ENCODE measurements at regions not wholly inside any gene's neighbourhood (a gene's known extent, or its start where the extent isn't known, plus 50 kb on each side); places are given as distances from the start of the nearest gene placed in this dataset.
A peak's percentile ranks its signal among the peaks of the same experiment; 100 is the strongest.

DNA sequence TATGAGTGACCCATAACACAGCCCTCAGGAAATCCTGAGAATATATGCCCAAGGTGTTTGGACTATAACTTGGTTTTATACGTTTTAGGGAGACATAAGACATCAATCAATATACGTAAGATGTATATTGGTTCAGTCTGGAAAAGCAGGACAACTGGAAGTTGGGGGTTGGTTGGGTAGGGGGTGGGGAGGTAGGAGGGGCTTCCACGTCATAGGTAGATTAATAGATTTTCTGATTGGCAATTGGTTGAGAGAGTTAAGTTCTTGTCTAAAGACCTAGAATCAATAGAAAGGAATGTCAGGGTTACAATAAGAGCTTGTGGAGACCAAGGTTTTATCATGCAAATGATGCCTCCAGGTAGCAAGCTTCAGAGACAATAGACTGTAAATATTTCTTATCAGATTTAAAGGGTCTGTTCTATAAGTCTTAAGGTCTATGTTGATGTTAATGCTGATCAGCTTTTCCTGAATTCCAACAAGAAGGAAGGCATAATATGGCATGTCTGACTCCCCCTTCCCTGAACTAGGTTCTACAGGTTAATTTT lies 2267.7 kb upstream of the ACO1 start (continued):
- TF ChIP-seq, protein P1, sequence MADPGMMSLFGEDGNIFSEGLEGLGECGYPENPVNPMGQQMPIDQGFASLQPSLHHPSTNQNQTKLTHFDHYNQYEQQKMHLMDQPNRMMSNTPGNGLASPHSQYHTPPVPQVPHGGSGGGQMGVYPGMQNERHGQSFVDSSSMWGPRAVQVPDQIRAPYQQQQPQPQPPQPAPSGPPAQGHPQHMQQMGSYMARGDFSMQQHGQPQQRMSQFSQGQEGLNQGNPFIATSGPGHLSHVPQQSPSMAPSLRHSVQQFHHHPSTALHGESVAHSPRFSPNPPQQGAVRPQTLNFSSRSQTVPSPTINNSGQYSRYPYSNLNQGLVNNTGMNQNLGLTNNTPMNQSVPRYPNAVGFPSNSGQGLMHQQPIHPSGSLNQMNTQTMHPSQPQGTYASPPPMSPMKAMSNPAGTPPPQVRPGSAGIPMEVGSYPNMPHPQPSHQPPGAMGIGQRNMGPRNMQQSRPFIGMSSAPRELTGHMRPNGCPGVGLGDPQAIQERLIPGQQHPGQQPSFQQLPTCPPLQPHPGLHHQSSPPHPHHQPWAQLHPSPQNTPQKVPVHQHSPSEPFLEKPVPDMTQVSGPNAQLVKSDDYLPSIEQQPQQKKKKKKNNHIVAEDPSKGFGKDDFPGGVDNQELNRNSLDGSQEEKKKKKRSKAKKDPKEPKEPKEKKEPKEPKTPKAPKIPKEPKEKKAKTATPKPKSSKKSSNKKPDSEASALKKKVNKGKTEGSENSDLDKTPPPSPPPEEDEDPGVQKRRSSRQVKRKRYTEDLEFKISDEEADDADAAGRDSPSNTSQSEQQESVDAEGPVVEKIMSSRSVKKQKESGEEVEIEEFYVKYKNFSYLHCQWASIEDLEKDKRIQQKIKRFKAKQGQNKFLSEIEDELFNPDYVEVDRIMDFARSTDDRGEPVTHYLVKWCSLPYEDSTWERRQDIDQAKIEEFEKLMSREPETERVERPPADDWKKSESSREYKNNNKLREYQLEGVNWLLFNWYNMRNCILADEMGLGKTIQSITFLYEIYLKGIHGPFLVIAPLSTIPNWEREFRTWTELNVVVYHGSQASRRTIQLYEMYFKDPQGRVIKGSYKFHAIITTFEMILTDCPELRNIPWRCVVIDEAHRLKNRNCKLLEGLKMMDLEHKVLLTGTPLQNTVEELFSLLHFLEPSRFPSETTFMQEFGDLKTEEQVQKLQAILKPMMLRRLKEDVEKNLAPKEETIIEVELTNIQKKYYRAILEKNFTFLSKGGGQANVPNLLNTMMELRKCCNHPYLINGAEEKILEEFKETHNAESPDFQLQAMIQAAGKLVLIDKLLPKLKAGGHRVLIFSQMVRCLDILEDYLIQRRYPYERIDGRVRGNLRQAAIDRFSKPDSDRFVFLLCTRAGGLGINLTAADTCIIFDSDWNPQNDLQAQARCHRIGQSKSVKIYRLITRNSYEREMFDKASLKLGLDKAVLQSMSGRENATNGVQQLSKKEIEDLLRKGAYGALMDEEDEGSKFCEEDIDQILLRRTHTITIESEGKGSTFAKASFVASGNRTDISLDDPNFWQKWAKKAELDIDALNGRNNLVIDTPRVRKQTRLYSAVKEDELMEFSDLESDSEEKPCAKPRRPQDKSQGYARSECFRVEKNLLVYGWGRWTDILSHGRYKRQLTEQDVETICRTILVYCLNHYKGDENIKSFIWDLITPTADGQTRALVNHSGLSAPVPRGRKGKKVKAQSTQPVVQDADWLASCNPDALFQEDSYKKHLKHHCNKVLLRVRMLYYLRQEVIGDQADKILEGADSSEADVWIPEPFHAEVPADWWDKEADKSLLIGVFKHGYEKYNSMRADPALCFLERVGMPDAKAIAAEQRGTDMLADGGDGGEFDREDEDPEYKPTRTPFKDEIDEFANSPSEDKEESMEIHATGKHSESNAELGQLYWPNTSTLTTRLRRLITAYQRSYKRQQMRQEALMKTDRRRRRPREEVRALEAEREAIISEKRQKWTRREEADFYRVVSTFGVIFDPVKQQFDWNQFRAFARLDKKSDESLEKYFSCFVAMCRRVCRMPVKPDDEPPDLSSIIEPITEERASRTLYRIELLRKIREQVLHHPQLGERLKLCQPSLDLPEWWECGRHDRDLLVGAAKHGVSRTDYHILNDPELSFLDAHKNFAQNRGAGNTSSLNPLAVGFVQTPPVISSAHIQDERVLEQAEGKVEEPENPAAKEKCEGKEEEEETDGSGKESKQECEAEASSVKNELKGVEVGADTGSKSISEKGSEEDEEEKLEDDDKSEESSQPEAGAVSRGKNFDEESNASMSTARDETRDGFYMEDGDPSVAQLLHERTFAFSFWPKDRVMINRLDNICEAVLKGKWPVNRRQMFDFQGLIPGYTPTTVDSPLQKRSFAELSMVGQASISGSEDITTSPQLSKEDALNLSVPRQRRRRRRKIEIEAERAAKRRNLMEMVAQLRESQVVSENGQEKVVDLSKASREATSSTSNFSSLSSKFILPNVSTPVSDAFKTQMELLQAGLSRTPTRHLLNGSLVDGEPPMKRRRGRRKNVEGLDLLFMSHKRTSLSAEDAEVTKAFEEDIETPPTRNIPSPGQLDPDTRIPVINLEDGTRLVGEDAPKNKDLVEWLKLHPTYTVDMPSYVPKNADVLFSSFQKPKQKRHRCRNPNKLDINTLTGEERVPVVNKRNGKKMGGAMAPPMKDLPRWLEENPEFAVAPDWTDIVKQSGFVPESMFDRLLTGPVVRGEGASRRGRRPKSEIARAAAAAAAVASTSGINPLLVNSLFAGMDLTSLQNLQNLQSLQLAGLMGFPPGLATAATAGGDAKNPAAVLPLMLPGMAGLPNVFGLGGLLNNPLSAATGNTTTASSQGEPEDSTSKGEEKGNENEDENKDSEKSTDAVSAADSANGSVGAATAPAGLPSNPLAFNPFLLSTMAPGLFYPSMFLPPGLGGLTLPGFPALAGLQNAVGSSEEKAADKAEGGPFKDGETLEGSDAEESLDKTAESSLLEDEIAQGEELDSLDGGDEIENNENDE (IDR thresholded peaks at IDR 0.05; ENCODE audit: insufficient replicate concordance, low read length): peak; percentile 36
- no peak for TF ChIP-seq YY1 (IDR thresholded peaks at IDR 0.05; ENCODE audit: low read depth, low read length)
- TF ChIP-seq CBX5 (IDR thresholded peaks at IDR 0.05; ENCODE audit: low read depth, low read length): no peak
- TF ChIP-seq ASH2L (IDR thresholded peaks at IDR 0.05; ENCODE audit: low read length): no peak
- TF ChIP-seq TCF12 (IDR thresholded peaks at IDR 0.05; ENCODE audit: low read depth, low read length): no peak
- TF ChIP-seq KDM1A (IDR thresholded peaks at IDR 0.05; ENCODE audit: borderline replicate concordance, low read length): no peak
- no peak for TF ChIP-seq TAF1 (IDR thresholded peaks at IDR 0.05; ENCODE audit: low read depth, low read length)
- no peak for TF ChIP-seq RXRA (IDR thresholded peaks at IDR 0.05; ENCODE audit: insufficient read depth, low read depth, low read length)
- TF ChIP-seq SP4 (IDR thresholded peaks at IDR 0.05; ENCODE audit: low read length): no peak
